Right lung (tissue), 2 donors: ENCODE measurements at regions not wholly inside any gene's neighbourhood (a gene's known extent, or its start where the extent isn't known, plus 50 kb on each side); places are given as distances from the start of the nearest gene placed in this dataset.

Experiments
- DNase-seq, 2 donors: peaks; one replicate each; pipeline ENCODE4 v3.0.0-alpha.2; 2013

- DNase-seq, result no peak
Measured at GRCh38 chr18:56380685-56381084, 257.7 kb downstream of the TXNL1 start.

- no peak for DNase-seq
Measured at GRCh38 chr18:56379256-56379655, 259.1 kb downstream of the TXNL1 start.

DNA sequence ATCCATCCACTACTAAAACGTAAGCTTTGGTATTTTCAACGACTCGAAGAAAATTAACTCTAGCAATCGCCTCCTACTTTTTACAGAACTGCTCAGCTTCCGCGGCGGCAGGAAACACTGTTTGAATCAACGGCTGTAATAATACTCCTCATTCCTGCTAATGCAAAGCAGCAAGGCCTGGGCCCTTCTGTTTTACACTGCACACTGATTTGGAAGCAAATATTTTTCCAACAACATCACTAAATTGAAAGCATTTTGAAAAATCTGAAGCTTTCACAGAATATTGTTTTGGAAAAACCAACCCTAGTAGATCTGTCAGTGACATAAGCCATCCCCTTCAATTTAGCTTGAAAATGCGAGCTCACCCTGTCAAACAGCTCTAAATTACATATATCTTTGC, 261.2 kb downstream of the TXNL1 start:
- DNase-seq, result no peak

DNA sequence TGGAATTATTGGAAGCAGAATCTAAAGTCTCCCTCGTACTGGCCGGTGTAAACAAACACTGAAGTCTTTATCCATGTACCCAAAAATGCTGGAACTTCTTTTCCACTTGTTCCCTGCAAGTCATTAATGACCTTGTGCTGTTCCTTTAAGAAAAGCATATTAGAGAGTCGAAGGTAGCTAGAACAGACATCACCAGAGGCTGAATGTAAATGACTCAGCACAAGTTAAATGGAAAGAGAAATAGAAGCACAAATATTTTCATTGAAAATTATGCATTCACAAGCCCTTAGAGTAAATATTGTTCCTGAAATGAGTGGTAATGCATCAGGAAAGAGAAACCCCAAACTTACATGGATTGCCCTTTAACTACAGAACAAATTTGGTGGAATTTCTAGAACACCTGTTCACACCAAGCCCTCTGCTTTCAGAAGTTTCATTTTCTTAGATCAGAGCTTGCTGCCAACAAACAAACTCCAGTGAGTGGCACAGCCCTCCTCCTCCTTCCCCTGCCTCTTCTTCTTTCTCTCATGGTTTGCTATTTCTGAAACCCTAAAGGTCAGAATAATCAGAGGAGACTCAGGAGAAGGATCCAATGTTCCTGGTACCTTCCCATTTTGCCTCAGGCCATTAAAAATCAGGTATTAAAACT, 264.3 kb downstream of the TXNL1 start:
- DNase-seq, result no peak

DNA sequence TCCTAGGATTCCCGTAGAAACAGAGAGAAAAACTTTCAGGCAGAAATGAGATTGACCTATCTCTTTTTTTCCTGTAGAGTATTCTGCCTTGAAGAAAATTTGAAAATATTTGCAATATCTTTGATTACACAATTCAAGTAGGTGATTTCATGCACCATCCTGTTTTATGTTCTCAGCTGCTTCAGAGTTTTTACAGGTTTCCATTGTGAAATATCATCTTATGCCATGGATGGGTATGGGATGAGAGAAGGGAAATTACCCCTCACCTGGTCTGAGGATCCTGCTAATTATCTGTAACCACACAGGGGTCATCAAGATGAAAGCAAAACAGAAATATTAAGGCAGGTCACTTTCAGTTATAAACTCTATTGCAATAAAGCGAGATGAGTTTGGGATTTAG, 264.8 kb downstream of the TXNL1 start:
- no peak for DNase-seq

- DNase-seq, result no peak
Measured at GRCh38 chr18:56368066-56368465, 270.3 kb downstream of the TXNL1 start.

- DNase-seq, result no peak
Measured at GRCh38 chr18:56358608-56359280, 279.6 kb downstream of the TXNL1 start.

- no peak for DNase-seq
Measured at GRCh38 chr18:56353663-56354260, 284.6 kb downstream of the TXNL1 start.

DNA sequence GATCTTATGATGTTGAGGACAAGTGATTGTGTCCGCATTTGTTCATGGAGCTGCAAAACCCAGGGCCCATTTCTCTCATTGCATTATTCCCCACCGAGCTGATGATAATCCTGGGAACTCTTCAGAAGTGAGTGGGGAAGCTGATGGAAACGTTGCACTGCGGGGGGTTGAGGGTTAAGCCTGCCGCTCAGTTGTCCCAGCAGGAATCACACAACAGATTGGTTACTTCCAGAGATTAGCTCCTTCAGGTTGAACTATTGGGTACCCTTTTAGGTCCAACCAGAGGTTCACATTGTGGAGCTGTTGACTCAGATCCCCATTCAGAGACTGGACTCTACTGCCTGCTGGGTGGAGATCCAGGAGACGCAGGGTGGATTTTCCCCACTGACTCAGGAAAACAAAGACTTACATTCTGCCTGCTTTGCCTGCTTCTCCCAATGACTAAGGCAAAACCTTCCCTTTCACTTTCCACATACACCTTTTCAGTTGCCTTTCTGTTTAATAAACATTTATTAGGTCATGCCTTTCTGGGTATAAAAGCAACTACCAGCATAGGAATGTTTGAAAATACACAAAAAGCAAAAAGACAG, 286.4 kb downstream of the TXNL1 start:
- no peak for DNase-seq

- no peak for DNase-seq
Measured at GRCh38 chr18:56337507-56337906, 300.9 kb downstream of the TXNL1 start.

GRCh38 chr18:56333839-56334238, 304.6 kb downstream of the TXNL1 start:
- DNase-seq, result no peak

GRCh38 chr18:56333146-56333545, 305.2 kb downstream of the TXNL1 start:
- no peak for DNase-seq

DNA sequence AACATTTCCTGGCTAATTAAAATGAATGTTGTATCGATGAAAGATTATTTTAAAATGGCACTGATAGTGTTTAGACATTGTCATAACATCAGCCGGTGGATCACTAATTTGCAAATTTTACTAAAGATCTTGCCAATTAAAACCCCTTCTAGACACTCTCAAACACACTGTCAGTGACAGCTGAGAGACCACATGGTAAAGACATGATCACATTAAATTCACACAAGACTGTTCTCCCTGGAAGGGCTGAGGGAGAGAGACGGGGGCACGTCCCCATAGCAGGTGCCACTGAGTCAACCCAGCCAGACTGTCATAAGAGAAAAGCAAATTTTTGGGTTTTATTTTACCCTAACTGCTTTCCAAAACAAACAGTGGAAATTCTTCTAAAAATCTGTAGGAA, 306.0 kb downstream of the TXNL1 start:
- no peak for DNase-seq

- DNase-seq, result no peak
Measured at GRCh38 chr18:56330366-56331110, 307.9 kb downstream of the TXNL1 start.

DNA sequence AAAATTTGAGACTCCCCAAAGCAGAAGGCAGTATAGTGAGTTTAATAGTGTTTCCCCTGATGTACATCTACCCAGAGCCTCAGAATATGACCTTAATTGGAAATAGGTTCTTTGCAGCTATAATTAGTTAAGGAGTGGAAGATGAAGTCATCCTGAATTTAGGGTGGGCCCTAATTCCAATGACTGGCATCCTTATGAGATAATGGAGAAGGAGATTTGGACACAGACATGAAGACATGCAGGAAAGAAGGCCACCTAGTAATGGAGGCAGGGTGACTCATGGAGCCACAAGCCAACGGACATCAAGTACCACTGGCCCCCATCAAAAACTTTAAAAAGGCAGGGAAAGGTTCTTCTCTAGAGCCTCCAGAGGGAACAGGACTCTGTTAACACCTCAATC, 308.9 kb downstream of the TXNL1 start:
- no peak for DNase-seq

DNA sequence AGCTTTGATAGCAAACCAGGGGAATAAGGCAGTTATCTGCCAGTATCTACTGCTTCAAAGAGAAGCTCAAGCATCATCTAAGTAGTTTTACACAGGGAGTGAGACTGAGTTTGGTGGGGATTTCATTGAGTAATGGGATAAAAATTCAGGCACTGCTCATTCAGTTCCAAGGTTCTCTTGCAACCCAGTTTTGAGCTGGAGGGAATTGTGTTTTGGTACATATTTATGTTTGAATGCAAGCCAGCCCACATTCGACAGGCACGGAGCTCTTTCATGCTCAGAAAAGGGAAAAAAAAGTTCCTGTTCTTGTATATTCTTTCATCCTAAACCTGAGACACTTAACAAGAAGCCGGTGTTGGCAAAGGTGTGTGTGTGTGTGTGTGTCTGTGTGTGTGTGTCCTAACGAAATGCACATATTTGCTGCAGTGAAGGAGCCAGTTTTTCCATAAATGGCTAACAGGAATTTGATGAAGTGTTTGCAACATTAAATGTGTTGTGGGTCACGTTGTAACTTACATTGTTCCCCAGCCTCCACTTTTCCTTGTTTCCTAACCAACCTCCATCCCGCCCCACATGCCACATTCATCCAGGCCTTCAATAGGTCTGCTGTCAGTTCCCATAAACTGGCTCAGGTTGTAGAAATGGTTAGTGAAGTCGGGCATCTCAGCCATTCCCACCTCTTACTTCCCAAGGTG, 311.1 kb downstream of the TXNL1 start:
- peak; percentile 54 to 57 for DNase-seq

DNA sequence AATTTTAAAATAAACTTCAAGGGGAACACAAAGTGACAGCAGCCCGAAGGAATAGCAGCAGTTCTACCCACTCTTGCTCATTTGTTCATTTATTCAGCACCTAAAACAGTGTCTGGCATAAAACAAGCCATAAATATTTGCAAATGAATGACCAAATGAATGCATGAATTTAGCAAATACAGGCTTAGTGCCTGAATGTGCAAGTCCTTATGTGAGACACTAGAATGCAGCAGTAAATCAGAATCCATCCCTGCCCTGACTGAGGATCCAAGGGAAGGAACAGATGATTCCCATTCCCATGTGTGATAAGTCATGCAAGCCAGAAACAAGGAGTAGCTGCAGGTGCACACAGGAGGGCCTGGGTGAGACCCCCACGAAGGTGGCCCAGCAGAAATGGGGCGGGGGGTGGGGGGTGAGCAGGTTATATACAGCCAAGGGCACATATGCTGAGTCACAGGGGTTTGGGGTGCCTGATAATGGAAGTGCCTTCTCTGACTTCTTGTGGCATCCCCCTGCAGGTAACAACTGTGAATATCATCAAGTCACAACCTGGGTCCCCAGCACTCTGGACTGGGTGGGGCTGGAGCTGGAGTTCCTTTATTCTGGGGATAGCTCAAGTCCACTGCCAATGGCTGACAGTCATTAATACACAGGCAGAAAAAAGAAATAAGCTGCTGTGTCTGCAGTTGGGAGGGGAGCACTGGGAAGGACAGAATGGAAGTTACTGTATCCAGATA, 311.9 kb downstream of the TXNL1 start:
- DNase-seq, result no peak

DNA sequence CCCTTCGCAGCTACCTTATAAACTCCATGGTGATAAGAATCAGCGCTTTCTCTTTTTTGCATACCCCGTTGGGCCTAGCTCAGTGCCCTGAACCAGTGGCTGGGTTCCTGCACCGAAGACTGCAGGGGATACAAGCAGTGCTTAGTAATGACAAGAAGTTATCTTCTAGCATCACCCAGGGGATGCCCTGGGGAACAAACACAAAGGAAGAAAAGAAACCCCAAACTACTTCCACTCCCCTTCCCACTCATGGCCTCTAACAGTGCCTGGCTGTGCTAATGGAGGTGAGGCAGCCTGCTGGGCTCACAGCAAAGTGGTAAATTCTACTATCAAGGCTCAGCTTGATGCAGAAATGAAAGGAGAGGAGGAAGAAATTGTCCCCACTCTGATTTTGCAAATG, 314.7 kb downstream of the TXNL1 start:
- DNase-seq, result no peak

GRCh38 chr18:56322406-56322805, 316.0 kb downstream of the TXNL1 start:
- no peak for DNase-seq

GRCh38 chr18:56321470-56321869, 316.9 kb downstream of the TXNL1 start:
- peak; percentile 77 to 78 for DNase-seq

GRCh38 chr18:56319953-56320352, 318.4 kb downstream of the TXNL1 start:
- DNase-seq, result no peak
